ENCODE measurements at regions not wholly inside any gene's neighbourhood (a gene's known extent, or its start where the extent isn't known, plus 50 kb on each side); places are given as distances from the start of the nearest gene placed in this dataset.
"Not testable (repeated sequence)": the region's sequence is repeated elsewhere in the genome, so short reads cannot be mapped to it uniquely, and the experiment has no call there.

DNA sequence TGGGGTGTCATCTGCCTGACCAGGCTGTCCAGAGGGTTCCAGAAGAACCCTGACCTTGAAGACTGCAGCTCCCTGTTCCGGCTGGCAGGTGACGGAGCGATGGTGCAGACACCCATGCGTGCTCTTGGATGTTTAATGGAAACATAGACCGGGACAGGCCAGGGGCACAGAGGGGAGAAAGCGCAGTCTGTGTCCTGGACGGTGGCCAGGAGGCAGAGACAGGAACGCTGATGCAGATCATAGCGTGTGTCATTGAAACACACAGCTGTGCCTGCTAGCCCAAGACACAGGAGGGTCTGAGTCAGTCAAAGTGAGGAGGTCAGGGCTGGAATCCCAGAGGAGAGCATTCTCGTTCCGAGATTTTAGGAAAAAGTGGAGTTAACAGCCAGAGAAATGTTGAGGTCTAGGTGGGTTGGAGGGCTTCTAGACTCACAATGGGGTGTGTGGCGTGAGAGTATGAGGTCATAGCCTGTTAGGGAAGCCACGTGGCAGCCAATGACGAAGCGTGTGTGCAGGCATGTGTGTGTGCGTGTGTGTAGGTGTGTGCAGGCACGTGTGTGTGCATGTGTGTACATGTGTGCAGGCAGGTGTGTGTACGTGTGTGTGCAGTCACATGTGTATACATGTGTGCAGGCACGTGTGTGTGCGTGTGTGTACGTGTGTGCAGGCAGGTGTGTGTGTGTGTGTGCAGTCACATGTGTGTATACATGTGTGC lies 167.0 kb downstream of the ERMARD start:
- DNase-seq, result no peak

DNA sequence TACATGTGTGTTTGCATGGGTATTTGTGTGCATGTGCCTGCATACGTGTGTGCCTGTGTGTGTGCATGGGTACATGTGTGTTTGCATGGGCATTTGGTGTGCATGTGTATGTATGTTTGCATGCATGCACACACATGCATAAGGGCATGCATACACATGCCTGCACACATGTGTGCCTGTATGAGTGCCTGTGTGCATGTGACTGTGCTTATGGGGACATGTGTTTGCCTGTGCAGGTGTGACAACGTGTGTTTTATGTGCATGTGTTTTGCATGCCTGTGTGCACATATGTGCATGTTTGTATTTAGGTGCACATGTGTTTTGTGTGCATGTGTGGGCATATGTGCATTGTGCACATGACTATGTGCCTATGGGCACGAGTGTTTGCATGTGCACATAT lies 165.7 kb downstream of the ERMARD start:
- DNase-seq, result no peak

DNA sequence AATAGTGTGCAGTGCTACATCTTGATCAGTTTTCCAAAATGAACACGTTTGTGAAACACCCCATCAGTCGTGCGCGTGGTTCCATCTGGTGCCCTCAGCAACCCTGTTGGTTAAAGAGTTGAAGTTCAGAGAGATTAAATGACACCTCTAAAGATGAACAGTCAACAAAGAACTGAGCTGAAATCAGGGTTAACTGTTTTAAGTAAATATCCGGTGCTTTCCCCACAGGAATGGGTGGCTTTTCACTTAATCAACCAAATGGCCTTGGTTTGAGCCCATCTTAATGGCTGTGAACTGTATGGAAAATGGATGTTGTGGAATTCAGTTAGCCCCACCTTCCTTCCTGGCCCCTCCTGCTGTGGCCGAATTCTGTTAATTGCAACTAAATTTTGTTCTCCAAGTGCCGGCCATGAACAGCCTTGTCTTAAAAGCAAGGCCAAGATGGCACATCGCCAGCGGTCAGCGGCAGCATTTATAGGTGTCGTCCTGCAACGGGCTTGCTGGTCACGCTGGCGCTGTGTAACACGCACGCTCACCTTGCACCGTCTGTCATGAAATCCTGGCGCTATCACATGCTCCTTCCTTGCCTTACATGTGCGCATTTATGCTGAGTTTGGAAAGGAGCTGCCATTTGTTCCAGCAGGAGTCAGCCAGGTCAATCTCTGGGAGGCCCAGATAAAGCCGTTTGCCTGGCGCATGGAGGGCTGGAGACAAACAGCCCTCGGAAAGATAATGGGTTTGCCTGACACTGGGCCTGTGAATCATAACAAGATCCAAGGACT lies 164.5 kb downstream of the ERMARD start:
- no peak for DNase-seq

DNA sequence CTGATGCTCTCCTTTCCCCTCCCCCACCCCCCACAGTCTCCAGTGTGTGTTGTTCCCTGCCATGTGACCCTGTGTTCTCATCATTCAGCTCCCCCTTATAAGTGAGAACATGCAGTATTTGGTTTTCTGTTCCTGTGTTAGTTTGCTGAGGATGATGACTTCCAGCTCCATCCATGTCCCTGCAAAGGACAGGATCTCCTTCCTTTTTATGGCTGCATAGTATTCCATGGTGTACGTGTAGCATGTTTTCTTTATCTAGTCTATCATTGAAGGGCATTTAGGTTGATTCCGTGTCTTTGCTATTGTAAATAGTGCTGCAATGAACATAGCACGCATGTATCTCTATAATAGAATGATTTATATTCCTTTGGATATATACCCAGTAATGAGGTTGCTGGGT lies 162.3 kb downstream of the ERMARD start:
- not testable (repeated sequence) for DNase-seq

DNA sequence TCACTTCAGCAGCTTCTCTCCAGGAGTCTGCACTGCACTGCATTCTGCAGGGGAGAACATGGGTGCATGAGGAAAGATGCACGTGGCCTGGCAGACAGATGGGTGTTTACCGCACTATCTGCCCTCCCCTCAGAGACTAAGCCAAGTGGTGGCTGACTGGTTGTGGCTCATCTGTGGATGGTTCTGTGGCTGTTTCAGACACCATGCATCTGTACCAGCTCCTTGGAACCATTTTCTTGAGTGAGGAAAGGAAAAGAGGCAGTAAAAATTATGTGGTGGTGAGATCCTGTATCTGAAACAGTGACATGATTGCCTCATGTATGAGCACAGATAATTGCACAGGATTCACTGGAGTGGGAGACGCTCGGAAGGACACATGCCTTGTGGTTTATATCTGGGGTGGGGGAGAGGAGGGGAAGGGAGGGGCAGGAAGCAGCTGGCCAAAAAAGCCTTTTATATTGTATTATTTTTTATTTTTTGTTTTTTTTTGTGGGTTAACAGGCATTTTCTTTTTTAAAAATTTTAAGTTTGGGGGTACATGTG lies 161.7 kb downstream of the ERMARD start:
- DNase-seq, result no peak

DNA sequence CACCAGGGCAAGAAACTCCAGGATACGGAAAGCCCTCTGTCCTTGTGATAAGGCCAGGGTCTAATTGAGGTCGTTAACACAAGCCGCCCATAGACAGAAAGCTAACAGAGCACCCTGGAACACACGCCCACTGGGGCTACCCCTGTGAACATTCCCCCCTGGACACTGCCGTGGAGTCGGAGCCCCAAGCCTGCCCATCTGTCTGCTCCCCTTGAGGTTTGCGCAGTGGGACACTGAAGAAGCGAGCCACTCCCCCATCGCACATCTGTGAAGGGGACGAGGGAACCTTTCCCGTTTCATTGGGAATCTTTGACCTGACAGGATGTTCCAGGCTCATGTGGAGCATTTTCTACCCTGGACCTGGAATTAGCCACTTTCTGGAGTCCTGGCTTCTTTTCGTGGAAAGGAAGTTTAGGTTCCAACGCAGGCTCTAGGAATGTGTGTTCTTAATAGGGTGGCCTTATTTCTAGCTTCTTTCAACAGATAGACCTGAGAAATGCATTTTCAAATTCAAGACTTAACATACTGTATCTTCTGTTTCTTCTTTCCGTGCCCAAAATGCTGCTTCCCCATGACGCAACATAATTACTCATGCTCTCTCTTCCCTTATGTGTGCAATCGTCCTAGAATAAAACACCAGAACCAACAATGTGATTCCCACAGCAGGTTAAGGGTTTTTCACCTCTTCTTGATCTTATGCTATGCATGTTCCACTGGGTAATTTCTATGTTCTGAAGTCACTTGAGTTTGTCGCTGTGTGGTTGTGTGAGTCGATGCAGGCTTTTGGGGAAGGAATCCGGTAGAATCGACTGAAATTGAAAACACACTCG lies 161.1 kb downstream of the ERMARD start:
- DNase-seq, result no peak

DNA sequence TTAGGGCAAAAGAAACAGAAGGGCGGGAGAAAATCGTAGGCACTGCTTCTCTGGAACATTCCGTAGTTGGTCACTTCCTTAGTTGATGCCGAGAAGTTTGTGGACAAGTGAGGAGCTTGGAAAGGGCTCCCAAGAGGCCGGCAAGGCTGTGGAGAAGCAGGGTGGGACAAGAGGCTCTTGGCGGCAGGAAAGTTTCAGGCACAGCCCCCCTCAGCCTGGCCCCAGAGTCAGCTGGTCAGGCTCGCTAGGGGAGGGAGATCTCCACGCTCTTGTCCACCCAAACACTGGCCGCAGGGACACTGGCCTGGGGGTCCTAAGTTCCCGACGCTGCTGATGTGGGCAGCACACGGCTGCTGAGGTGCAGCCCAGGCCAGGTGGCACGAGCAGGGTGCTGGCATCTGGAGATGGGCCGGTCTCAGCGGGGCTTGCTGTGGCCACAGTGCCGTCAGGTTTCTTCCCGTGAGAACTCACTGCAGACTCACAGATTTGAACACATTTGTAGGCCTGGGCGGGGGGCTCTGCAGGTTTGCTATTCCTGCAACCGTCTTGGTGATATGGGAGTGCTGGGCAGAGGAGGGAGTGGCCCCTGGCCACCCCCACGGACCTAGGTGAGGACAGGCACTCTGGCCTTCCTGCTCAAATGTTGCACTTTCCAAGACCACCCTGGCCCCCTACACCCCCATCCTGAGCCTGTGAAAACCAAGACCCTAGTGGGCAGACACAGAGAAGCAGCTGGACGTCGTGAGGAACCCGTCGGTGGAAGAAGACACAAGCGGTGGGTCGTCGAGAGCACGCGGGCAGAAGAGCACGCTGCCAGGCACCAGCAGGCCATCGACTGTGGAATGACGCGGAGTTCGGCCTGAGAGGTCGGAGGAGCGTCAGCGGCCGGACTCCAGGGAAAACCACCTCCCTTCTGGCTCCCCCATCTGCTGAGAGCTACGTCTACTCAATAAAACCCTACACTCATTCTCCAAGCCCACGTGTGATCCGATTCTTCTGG lies 160.1 kb downstream of the ERMARD start:
- DNase-seq, result no peak

DNA sequence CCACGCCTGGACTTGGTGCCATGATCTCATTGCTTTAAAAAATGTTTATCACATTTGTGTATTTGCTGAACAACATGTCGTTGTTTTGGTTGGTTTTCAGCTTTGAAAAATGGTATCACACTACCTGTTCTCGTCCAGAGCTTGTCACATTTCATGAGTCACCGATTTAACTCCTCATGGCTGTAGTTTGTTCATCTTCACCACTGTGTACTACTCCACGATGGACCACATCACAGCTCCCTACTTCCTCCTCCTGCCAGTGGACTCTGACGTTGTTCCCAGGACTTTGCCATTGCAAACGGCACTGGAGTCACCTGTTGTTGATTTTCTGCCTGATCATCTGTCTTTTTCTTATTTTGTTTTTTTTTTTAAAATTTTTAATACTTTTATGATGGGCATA lies 157.7 kb downstream of the ERMARD start:
- DNase-seq, result no peak

DNA sequence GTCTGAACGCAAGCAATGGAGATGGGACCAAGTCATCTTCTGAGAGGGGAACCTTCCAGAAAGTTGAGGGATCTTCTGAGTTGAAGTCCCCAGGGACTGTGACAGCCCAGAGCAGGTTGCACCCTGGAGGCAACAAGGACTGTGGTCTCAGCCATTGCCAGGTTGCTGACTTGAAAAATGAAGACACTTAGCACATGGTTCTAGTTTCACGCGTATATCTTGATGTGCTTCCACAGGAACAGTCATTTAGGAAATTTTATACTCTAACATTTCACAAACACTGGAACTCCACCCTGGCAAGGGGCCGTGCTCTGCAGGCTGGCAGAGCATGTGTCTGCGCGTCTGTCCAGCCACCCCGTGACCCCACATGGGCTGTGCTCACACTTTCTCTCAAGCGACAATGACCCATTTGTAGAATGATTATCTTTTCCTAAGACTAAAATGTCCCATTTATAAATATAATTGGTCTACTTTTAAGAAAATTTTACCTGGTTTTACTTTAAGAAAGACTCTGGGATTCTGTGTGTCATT lies 157.0 kb downstream of the ERMARD start:
- no peak for DNase-seq

DNA sequence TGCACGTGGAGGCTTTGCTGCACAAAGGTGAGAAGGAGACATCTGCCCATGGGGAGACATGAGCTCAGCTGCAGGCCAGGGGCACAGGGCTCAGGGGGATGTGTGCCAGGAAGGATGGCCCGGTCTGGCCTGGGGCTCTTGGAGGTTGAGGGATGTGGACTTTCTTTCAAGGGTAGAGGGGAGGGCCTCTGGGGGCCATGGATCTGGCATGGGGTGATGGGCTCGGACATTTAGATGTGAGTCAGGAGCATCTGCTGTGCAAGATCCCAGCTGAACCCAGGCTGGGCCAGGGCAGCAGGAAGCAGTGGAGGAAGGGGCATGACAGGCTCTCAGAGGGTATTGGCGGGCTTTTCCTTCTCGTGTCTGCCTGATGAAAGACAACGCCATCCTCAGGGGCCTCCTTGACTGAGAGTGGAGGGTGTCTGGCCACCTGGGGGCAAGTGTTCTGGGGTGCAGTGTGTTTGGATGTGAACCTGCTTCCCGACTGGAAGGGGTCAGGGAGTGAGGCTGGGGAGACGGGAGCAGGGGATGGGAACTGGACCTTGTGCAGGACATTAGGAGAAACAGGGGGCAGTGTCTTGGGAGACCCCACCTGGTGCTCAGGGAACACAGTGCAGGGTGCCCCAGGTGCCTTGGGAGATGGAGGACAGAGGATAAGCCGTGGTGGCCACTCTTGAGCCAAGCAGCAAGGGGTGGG lies 156.1 kb downstream of the ERMARD start:
- no peak for DNase-seq

DNA sequence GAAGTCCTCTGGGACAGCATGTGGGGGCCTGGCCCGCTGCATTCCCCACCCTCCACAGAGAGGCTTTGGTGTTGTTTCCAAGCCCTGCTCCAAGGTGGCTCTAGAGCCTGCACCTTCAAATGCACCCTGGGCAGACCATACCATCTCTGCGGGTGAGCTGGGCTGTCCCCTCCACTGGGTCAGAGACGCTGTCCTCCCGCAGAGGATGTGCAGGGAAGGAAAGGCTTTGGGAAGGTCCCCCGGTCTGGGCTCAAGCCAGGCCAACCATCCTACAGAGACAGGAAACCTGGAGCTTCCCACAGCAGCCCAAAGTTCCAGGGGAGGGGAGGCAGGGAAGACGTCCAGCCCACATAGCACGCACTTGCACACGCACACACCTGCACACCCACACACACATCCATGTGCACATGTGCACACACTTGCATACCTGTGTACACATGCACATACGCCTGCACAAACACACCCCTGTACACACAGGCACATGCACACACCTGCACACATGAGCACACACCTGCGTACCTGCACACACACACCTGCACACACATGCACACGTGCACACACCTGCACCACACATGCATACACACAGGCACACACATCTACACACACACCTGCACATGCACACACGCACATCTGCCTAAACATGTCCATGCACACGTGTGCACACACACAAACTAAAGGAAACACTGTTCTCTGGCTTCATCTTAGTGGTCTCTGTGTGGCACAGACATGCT lies 155.4 kb downstream of the ERMARD start:
- no peak for DNase-seq

DNA sequence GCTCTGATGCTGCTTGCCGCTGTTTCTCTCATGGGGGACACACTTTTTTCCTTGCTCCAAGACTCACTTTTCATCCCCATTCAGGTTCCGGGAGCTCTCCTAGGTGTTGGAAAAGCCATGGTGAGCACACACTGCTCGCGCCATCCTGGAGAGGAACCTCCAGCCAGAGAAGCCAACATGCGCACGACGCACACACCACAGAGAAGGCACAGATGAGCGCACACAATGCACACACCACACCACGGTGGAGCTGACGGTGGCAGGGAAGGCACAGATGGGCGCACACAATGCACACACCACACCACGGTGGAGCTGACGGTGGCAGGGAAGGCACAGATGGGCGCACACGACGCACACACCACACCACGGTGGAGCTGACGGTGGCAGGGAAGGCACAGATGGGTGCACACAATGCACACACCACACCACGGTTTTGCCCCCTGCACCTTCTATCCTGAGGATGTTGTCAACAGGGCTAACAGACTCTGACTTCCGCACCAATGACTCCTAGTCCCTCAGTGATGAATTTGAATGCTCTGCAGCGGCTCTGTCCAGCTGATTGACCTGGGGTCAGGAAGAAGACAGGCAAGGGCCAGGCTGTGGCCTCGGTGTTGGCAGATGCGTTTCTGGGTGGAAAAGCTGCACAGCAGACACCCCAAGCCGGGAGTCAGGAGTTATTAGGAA lies 154.7 kb downstream of the ERMARD start:
- no peak for DNase-seq

DNA sequence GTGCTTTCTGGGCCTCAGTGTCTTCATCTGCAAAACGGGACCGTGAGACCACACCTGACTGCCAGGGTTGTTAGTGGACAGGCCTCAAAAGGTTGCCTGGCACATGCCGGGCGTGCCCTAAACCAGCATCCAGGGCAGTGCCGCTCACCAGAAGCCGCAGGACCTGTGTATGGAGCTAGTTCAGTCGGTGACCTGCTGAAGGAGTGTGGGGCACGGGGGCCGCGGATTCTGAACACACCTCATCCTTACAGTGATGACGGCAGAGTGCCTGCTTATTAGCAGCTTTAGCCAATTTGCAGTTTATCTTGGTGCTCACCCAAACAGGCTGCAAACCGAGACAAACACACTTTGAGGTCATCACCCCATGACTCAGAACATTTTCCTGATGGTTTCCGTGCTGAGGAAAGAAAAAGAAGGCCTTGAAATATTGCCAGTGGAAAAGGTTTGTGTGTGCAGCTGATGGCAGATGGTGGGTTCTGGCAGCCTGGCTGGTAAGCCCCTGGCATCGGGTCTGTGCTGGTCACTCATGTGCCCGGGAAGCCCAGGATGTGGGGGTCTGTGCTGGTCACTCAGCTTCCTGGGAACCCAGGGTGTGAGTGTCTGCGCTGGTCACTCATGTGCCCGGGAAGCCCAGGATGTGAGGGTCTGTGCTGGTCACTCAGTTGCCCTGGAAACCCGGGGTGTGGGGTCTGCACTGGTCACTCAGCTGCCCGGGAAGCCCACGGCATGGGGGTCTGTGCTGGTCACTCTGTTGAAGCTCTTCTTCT lies 153.8 kb downstream of the ERMARD start:
- no peak for DNase-seq

DNA sequence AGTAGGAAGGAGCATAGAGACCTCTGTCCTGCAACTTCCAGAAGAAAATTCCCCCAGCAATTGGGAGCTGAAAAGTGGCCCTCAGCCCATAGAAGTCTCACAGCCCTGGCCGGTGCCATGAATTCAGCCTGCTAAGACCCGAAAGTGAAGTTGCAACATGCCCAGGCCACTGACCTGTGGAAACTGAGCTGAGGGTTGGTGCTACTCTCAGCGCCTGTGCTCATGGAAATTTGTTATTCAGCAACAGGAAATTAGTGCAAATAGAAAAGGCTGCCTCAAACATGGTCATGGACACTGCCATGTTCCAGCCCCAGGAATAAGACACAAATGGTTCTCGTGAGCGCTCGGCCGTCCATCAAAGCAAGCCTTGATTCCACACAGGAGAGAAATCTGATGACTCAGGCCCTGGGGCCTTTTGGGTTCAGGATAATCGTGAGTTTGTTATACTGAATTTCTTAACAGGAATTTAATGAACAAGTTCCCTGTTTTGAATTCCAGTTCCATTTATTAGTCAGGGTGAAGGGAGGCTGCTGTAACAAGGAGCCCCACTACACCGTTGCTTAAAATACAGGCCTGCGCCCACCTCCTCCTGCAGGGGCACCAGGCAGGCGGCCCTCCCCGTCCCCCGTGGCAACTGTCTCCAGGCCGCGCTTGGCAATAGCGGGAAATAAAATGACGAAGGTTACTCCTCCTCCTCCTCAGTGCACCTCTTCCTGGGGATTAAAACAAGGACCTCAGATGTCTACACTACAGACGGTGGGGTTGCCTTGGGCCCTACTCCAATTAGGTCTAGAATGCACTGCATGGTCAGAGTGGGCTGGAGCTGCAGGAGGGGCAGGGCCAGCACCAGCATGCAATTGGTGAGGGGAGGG lies 152.9 kb downstream of the ERMARD start:
- no peak for DNase-seq

DNA sequence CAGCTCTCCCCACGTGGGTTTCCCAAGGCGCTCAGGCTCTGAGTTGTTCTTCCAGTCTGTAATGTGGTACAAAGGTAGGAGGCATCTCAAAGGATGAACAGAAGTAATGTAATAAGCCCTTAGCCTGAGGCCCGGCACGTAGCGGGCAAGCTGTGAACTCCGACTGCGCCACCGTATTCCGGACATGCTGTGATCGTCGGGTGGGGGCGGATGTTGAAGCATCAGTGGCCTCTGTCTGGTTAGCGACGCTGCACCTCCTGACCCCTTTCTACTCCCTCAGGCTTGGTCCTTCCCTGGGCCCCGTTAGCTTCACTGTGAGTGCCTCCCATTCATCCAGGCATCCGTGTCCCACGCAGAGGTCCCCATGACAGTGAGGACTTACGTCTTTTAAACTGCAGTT lies 151.7 kb downstream of the ERMARD start:
- no peak for DNase-seq

DNA sequence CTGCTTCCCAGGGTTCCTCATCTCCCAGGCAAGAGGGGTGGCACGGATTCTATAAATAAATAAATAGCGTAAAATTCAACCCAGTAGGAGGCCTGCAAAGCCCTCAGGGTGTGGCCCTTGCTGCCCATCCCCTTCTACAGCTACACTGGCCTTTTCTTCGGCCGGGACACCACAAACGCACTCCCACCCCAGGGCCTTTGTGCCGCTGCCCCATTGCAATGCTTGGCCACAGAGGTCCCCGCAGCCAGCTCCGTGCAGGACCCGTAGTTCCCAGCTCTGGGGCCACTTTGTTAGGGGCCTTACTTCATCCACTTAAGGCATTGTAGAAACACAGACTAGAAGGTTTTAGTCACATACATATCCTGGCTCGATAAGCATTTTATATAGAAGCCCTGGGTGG lies 151.2 kb downstream of the ERMARD start:
- DNase-seq, result no peak
